Stomach (tissue), 8 donors: ENCODE measurements at regions not wholly inside any gene's neighbourhood (a gene's known extent, or its start where the extent isn't known, plus 50 kb on each side); places are given as distances from the start of the nearest gene placed in this dataset.

Experiments
- DNase-seq, 2 donors: peaks; one replicate each; pipeline versions ENCODE4 v3.0.0 to v3.0.0-alpha.2; 2013 to 2019
- H3K27ac ChIP-seq, 5 donors: fragments of 200-600 bp in 4 of 5; sonication (generic) in 4 of 5; one replicate each; pipeline ENCODE4 v1.5.1; 2013 to 2019; ENCODE audit warnings: mild to moderate bottlenecking in 1 of 5, moderate library complexity in 1 of 5
- H3K27me3 ChIP-seq, 3 donors: fragments of 200-600 bp; sonication (generic); one replicate each; pipeline ENCODE4 v1.5.1; 2017 to 2019; ENCODE audit warnings: mixed run types in 1 of 3
- H3K36me3 ChIP-seq, 4 donors: fragments of 200-600 bp; sonication (generic); 1 replicate in 3 of 4; 2 replicates in 1 of 4; pipeline ENCODE4 v1.5.1; 2016 to 2019
- H3K4me1 ChIP-seq, 4 donors: fragments of 200-600 bp; sonication (generic); one replicate each; pipeline ENCODE4 v1.5.1; 2016 to 2019
- H3K4me3 ChIP-seq, 4 donors: fragments of 200-600 bp; sonication (generic) in 3 of 4; one replicate each; pipeline ENCODE4 v1.5.1; 2016 to 2019; ENCODE audit warnings: mild to moderate bottlenecking in 1 of 4
- H3K9me3 ChIP-seq, 4 donors: fragments of 200-600 bp; sonication (generic); one replicate each; pipeline ENCODE4 v1.5.1; 2016 to 2019
- CTCF ChIP-seq, 7 experiments: fragments of 450-650 bp in 4 of 7; fragments of 200-600 bp in 3 of 7; sonication (generic) in 3 of 7; IDR thresholded peaks; one replicate each; pipeline ENCODE4 v1.5.1; 2016 to 2019; ENCODE audit warnings: antibody characterized with exemption in 7 of 7, control low read depth in 2 of 7, mild to moderate bottlenecking in 1 of 7
- EP300 ChIP-seq: sonication (generic); formaldehyde crosslinking; IDR thresholded peaks from one replicate; pipeline ENCODE4 v1.6.1; 2017; ENCODE audit warnings: antibody characterized with exemption
- POLR2A ChIP-seq, 4 donors: fragments of 450-650 bp; IDR thresholded peaks; one replicate each; pipeline ENCODE4 v1.6.1; 2016; ENCODE audit warnings: antibody characterized with exemption in 4 of 4, control low read depth in 2 of 4, mild to moderate bottlenecking in 1 of 4, moderate library complexity in 1 of 4
- POLR2AphosphoS5 ChIP-seq, 3 donors: sonication (generic); formaldehyde crosslinking; IDR thresholded peaks; one replicate each; pipeline ENCODE4 v1.6.1; 2016; ENCODE audit warnings: antibody characterized with exemption in 3 of 3
- WGBS, 5 donors: extraction: QIAGEN DNeasy Blood & Tissue Kit in 3 of 5; methylation state at CpG; one replicate each; pipeline versions ENCODE4 v1.1.5 to v1.1.7; 2013 to 2018; 5-methylcytosine and 5-hydroxymethylcytosine counted together
- intact Hi-C: fragments of 100-400 bp; cut with DNase I; formaldehyde crosslinking; loops from one replicate; pipeline ENCODE4 v1.15.1; 2023; ENCODE audit warnings: low total_unique reads
- donor health status: healthy with polysubstance abuse.
- donor health status: Bipolar disorder and iron deficiency.
- donor health status: healthy.

GRCh38 chr4:156598138-156598681 lies 373.4 kb downstream of the PDGFC start:
- H3K27me3 ChIP-seq: no peaks in the 10 kb centered on the region
- peaks cover 0 to 23% (median 5%) of the 10 kb centered on the region in 4 donors for H3K4me1 ChIP-seq
- no peak overlapping the region for H3K4me3 ChIP-seq
- intact Hi-C loops: no loop called here
- H3K9me3 ChIP-seq: no peaks in the 10 kb centered on the region
- WGBS, 5 donors: 51 to 68% (median 61%) methylated on average over 6 of the region's 6 CpGs
- DNase-seq: peak in 1 of 2 donors; percentile 57
- peak overlapping the region in 2 of 5 donors; percentile 22 to 46 for H3K27ac ChIP-seq
- H3K36me3 ChIP-seq: no peaks in the 10 kb centered on the region
- TF ChIP-seq POLR2A (IDR thresholded peaks at IDR 0.05): no peak
- no peak for TF ChIP-seq EP300
- no peak for TF ChIP-seq CTCF (IDR thresholded peaks at IDR 0.05)
- TF ChIP-seq POLR2AphosphoS5 (IDR thresholded peaks at IDR 0.05): no peak

GRCh38 chr4:156596706-156597329 lies 374.8 kb downstream of the PDGFC start:
- H3K27me3 ChIP-seq: no peaks in the 10 kb centered on the region
- no peak overlapping the region for H3K4me3 ChIP-seq
- 86 to 90% (median 87%) methylated on average over 4 of the region's 4 CpGs for WGBS, 5 donors
- no peaks in the 10 kb centered on the region for H3K9me3 ChIP-seq
- DNase-seq: no peak
- intact Hi-C loops: no loop called here
- H3K4me1 ChIP-seq: peaks cover 0 to 23% (median 5%) of the 10 kb centered on the region in 4 donors
- no peak overlapping the region for H3K27ac ChIP-seq
- TF ChIP-seq EP300 (no peak), POLR2AphosphoS5 (IDR thresholded peaks at IDR 0.05) (no peak), CTCF (IDR thresholded peaks at IDR 0.05) (no peak), POLR2A (IDR thresholded peaks at IDR 0.05) (no peak)
- no peaks in the 10 kb centered on the region for H3K36me3 ChIP-seq

GRCh38 chr4:156596026-156596425 lies 375.6 kb downstream of the PDGFC start:
- WGBS, 5 donors: 85 to 92% (median 88%) methylated on average over 2 of the region's 2 CpGs

GRCh38 chr4:156595041-156595440 lies 376.6 kb downstream of the PDGFC start:
- no peak for DNase-seq
- 12 to 37% (median 20%) methylated on average over 1 of the region's 1 CpG for WGBS, 5 donors
- intact Hi-C loops: no loop called here
- no peak overlapping the region for H3K27ac ChIP-seq
- no peak for TF ChIP-seq POLR2AphosphoS5 (IDR thresholded peaks at IDR 0.05)
- TF ChIP-seq POLR2A (IDR thresholded peaks at IDR 0.05): no peak
- no peak for TF ChIP-seq CTCF (IDR thresholded peaks at IDR 0.05)
- TF ChIP-seq EP300: no peak
- H3K4me3 ChIP-seq: no peak overlapping the region
- H3K4me1 ChIP-seq: peaks cover 0 to 23% (median 5%) of the 10 kb centered on the region in 4 donors
- H3K27me3 ChIP-seq: no peaks in the 10 kb centered on the region
- no peaks in the 10 kb centered on the region for H3K9me3 ChIP-seq
- H3K36me3 ChIP-seq: no peaks in the 10 kb centered on the region

More at GRCh38 chr4:156596026-156596425, 375.6 kb downstream of the PDGFC start:
- TF ChIP-seq POLR2AphosphoS5 (IDR thresholded peaks at IDR 0.05) (no peak), EP300 (no peak), CTCF (IDR thresholded peaks at IDR 0.05) (no peak), POLR2A (IDR thresholded peaks at IDR 0.05) (no peak)
- Histone ChIP-seq H3K27me3 (no peaks in the 10 kb centered on the region), H3K4me3 (no peak overlapping the region), H3K27ac (no peak overlapping the region), H3K9me3 (no peaks in the 10 kb centered on the region), H3K36me3 (no peaks in the 10 kb centered on the region), H3K4me1 (peaks cover 0 to 23% (median 5%) of the 10 kb centered on the region in 4 donors)
- no peak for DNase-seq
- intact Hi-C loops: no loop called here
